Stimulated activated CD4-positive, alpha-beta T cell treated with anti-CD3 and anti-CD28 coated beads, TNF-alpha, amount 100 ng/mL, for 24 hours (primary cell): ENCODE measurements at regions not wholly inside any gene's neighbourhood (a gene's known extent, or its start where the extent isn't known, plus 50 kb on each side); places are given as distances from the start of the nearest gene placed in this dataset.
"Not testable (repeated sequence)": the region's sequence is repeated elsewhere in the genome, so short reads cannot be mapped to it uniquely, and the experiment has no call there.

Experiments
- DNase-seq, 3 experiments: peaks; one replicate each; pipeline ENCODE4 v3.0.0-alpha.2; 2020; ENCODE audit warnings: low read depth in 3 of 3

DNA sequence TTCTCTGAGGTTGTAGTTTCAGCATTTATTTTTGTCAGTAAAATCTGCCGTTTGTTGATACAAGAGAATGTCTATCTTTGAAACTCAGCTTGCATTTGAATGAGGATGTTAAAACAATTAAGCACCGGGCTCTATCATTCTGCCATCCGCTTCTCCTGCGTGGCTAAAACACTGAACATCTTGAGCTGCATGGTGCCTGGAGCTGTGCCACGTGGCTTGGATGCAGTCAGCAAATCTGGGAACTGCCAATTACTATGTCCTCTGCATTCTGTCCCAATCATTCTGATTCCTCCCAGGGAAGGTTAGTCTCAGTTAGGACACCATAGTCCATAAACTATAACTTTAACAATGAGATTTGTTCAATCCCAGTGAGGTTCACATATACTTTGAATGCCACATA, 598.4 kb downstream of the FBXO15 start:
- no peak for DNase-seq

DNA sequence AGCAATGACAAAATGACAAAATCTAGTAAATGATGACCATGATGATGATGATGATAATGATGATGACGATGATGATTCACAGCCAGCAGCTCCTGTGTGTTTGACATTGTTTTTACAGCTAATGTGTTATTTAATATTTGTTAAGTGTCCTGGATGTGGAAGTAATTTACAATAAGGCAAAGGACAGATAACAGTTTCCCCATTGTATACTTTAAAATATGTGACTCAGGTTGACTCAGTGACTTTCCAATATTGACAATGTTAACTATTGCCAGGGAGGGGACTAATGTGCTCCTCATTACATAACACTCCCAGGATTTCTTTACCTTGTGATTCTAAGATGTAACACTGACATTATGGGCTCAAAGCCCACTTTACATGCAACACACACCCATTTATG, 602.2 kb downstream of the FBXO15 start:
- no peak for DNase-seq

GRCh38 chr18:73544617-73545016, 603.0 kb downstream of the FBXO15 start:
- no peak for DNase-seq

GRCh38 chr18:73544032-73544431, 603.6 kb downstream of the FBXO15 start:
- DNase-seq, result no peak

GRCh38 chr18:73535990-73536389, 611.6 kb downstream of the FBXO15 start:
- no peak for DNase-seq

DNA sequence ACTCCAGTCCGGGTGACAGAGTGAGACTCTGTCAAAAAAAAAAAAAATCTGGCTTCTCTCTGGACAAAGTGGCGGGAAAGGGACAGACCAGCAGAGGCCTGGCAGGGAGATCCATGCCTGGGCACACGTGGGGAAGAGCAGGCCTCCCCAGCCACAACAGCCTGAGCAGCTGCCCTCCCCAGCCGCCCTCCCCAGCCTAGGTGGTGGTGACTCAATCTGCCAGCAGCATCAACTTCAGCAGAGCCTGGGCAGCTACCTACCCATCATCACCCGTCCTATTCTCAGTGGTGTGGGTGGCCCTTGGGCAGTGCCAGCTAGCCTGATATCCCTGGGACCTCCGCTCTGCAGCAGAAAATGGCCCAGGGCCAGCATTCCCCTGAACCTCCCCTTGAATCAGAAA, 612.4 kb downstream of the FBXO15 start:
- no peak for DNase-seq

GRCh38 chr18:73531601-73532000, 616.0 kb downstream of the FBXO15 start:
- no peak for DNase-seq

- no peak for DNase-seq
Measured at GRCh38 chr18:73528066-73528465, 619.6 kb downstream of the FBXO15 start.

GRCh38 chr18:73520229-73520628, 627.4 kb downstream of the FBXO15 start:
- DNase-seq, result no peak

- DNase-seq, result not testable (repeated sequence)
Measured at GRCh38 chr18:73516056-73516455, 631.6 kb downstream of the FBXO15 start.

- DNase-seq, result no peak
Measured at GRCh38 chr18:73514449-73514848, 633.2 kb downstream of the FBXO15 start.

- no peak for DNase-seq
Measured at GRCh38 chr18:73511771-73512503, 635.7 kb downstream of the FBXO15 start.

DNA sequence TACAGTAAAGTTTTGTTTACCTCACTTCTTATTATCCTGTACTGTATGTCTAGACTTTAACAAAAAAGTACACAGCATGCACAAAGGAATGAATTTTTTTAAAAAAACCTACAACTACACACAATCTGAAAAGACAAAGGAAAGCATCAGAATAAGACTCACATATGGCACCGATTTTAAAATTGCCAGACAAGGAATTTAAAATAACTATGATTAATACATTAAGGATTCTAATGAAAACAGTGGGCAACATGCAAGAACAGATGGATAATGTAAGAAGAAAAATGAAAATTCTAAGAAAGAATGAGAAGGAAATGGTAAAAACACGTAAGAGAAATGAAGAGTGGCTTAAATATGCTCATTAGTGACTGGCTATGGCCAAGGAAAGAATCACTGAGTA, 638.2 kb downstream of the FBXO15 start:
- DNase-seq, result no peak

- DNase-seq, result no peak
Measured at GRCh38 chr18:73503326-73503725, 635.5 kb upstream of the NETO1 start.

DNA sequence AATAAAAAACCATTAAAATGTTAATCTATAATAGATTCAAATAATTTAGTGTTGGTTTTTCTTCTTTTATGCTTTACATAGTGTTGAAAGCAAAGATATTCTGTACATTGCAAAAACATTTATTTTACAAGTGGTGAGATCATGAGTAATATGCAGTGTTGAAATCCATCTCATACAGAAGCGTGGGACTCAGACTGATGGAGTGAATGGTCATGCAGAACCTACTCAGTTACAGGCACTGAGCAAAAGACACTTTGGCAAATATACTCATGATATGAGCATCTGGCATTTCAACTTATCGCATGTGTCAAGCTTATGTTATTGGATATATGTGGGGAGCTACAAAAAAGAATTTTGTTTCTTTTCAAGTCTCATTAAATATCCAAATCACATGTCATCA, 620.2 kb upstream of the NETO1 start:
- no peak for DNase-seq

DNA sequence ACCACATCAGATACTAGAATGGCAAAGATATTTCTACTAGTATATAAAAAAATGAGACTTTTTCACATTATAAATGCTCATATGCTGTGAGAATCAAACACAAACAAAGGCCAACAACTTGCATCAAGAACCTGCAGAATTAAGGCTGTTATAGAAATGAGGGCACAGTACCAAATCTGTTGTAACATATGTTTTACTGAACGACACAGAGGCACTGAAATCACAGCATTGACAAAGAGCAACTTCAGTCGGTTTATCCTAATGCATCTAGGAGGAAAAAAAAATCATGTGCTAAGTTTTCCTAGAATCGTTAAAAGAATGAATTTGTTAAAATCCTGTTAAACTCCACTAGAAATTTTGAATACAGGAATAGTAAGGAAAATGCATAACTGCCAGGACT, 617.4 kb upstream of the NETO1 start:
- no peak for DNase-seq

DNA sequence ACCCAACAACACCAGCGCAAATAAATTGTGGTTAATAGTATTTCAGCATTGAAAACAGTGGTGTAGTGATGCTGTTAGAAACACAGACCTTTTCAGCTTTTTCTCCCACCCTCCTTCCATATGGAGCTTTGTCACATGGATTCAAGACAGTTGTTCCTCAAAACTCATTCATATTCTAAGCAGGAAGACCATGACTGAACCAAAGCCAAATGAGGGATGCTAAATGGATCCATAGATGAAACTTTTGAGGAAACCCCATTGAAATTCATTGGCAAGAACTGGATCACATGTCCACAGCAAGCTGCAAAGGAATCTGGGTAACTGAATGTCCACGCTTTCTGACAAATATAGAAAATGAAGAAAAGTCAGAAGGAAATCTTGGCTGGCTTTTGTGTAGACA, 615.1 kb upstream of the NETO1 start:
- no peak for DNase-seq

DNA sequence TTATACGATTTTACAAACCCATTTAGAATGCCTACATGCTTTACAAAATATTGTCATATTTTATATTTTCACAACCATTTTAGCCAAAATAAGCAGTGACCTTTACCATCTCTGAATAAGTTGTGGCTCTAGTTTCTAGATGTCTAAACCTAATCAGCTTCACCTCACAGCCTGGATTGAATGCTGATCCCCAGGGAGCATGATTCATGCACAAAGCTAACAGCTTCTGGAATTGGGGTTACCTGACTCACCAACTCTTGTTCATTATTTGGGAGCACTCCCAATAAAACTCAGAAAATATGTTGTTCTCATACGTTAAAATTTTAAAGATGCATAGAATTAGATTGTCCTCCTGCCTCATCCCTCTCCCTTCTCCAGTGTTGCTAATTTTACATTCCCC, 611.7 kb upstream of the NETO1 start:
- DNase-seq, result no peak

- no peak for DNase-seq
Measured at GRCh38 chr18:73478191-73478590, 610.4 kb upstream of the NETO1 start.

- DNase-seq, result no peak
Measured at GRCh38 chr18:73476031-73476430, 608.2 kb upstream of the NETO1 start.

GRCh38 chr18:73462092-73462491, 594.3 kb upstream of the NETO1 start:
- DNase-seq, result no peak

DNA sequence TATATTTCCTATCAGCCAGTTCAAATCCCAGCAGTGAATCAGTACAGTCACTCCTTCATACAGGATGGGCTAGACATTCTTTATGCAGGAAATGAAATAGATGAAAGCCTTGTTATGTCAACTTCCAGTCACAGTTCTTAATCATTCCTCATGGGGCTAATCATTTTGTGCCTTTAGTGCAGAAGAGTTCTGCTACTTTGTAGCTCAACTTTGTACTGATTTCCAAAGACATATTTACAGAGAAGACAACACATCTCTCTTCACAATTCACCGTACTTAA, 593.9 kb upstream of the NETO1 start:
- no peak for DNase-seq

- DNase-seq, result no peak
Measured at GRCh38 chr18:73461038-73461779, 593.4 kb upstream of the NETO1 start.
